Endothelial cell of umbilical vein (primary cell): ENCODE measurements at regions not wholly inside any gene's neighbourhood (a gene's known extent, or its start where the extent isn't known, plus 50 kb on each side); places are given as distances from the start of the nearest gene placed in this dataset.

Experiments used
- BruUV-seq: library from RNA; stranded (reverse); fragments of 400-500 nt; replicated peaks from 2 replicates; lab custom pipeline; 2021; lab: Mats Ljungman, UMichigan
- CTCF ChIA-PET: fragments of 300-600, 350-600 bp; sonication (Branson Sonifier 250); formaldehyde crosslinking; loops from one replicate; lab custom pipeline; 2021; ENCODE audit warnings: antibody characterized with exemption, inconsistent platforms; lab: Charles Lee
- POLR2A ChIA-PET: fragments of 300-600, 350-600 bp; sonication (Branson Sonifier 250); formaldehyde crosslinking; loops from one replicate; lab custom pipeline; 2021; ENCODE audit warnings: antibody characterized with exemption, inconsistent platforms; lab: Charles Lee
- DNase-seq: peaks from one replicate; pipeline ENCODE4 v3.0.0-alpha.2; 2011; ENCODE audit warnings: low read depth, low spot score
- FAIRE-seq: peaks from 2 replicates; lab custom pipeline; 2011; peaks lifted over from hg19 to GRCh38; lab: Jason Lieb, UNC
- H2AFZ ChIP-seq: 2 replicates; pipeline ENCODE4 v1.6.0; 2012; ENCODE audit warnings: low read depth, low read length, control low read depth, inconsistent platforms
- H3K27ac ChIP-seq: 2 replicates; pipeline ENCODE4 v1.5.1; 2011; ENCODE audit warnings: low read depth, mild to moderate bottlenecking, control low read depth, low read length, moderate library complexity; ENCODE audit not compliant: insufficient read depth
- H3K27me3 ChIP-seq, 2 experiments: 2 replicates each; pipeline versions ENCODE4 v1.6.0 to v1.6.1; 2011; ENCODE audit warnings: low read length in 2 of 2, mixed read lengths in 1 of 2; ENCODE audit not compliant: control insufficient read depth in 2 of 2, insufficient read depth in 2 of 2
- H3K36me3 ChIP-seq, 2 experiments: 2 replicates in 1 of 2; 3 replicates in 1 of 2; pipeline ENCODE4 v1.5.1; 2011; ENCODE audit warnings: low read length in 2 of 2, mild to moderate bottlenecking in 1 of 2, moderate library complexity in 1 of 2; ENCODE audit not compliant: control insufficient read depth in 2 of 2, insufficient read depth in 2 of 2; ENCODE audit errors: extremely low read depth in 1 of 2
- H3K4me1 ChIP-seq: 3 replicates; pipeline ENCODE4 v1.5.1; 2011; ENCODE audit warnings: mild to moderate bottlenecking, low read length; ENCODE audit not compliant: control insufficient read depth, insufficient read depth; ENCODE audit errors: extremely low read depth
- H3K4me2 ChIP-seq: 2 replicates; pipeline ENCODE4 v1.6.1; 2011; ENCODE audit warnings: low read length, control low read depth, mixed read lengths; ENCODE audit not compliant: insufficient read depth
- H3K4me3 ChIP-seq, 3 experiments: fragments of 200-600 bp in 1 of 3; sonication (generic), shearing (Covaris generic) in 1 of 3; replicated peaks in 1 of 3; 2 replicates each; pipeline ENCODE4 v1.5.1; 2011 to 2016; ENCODE audit warnings: control low read depth in 3 of 3, low read length in 3 of 3, mild to moderate bottlenecking in 2 of 3, inconsistent platforms in 1 of 3, low read depth in 1 of 3, moderate library complexity in 1 of 3; ENCODE audit not compliant: insufficient read depth in 1 of 3
- H3K79me2 ChIP-seq: 2 replicates; pipeline ENCODE4 v1.6.0; 2012; ENCODE audit warnings: low read length, inconsistent platforms; ENCODE audit not compliant: control insufficient read depth, insufficient read depth
- H3K9ac ChIP-seq: replicated peaks from 2 replicates; pipeline ENCODE3; 2011; ENCODE audit warnings: low read length, control low read depth; ENCODE audit not compliant: insufficient read depth; ENCODE audit errors: extremely low read depth
- H3K9me1 ChIP-seq: replicated peaks from 3 replicates; pipeline ENCODE4 v1.6.0; 2011; ENCODE audit warnings: mild to moderate bottlenecking, low read length; ENCODE audit not compliant: control insufficient read depth, insufficient read depth; ENCODE audit errors: extremely low read depth
- H3K9me3 ChIP-seq: replicated peaks from 2 replicates; pipeline ENCODE4 v1.5.1; 2012; ENCODE audit warnings: low read length, inconsistent platforms; ENCODE audit not compliant: control insufficient read depth, insufficient read depth
- H4K20me1 ChIP-seq: replicated peaks from 2 replicates; pipeline ENCODE3; 2011; ENCODE audit warnings: mild to moderate bottlenecking, low read length; ENCODE audit not compliant: control insufficient read depth, insufficient read depth; ENCODE audit errors: extremely low read depth
- CTCF ChIP-seq, 2 donors: IDR thresholded peaks; 1 replicate in 1 of 2; 2 replicates in 1 of 2; pipeline ENCODE4 v1.5.1; 2011; ENCODE audit warnings: low read length in 2 of 2, mild to moderate bottlenecking in 2 of 2, moderate library complexity in 2 of 2, control low read depth in 1 of 2, inconsistent platforms in 1 of 2, low read depth in 1 of 2; ENCODE audit not compliant: insufficient read depth in 1 of 2; ENCODE audit errors: extremely low read depth in 1 of 2
- EZH2 ChIP-seq: IDR thresholded peaks from 2 replicates; pipeline ENCODE4 v1.6.1; 2012; ENCODE audit warnings: borderline replicate concordance, low read depth, mild to moderate bottlenecking, moderate library complexity, low read length, inconsistent platforms; ENCODE audit not compliant: severe bottlenecking
- FOS ChIP-seq: IDR thresholded peaks from 2 replicates; pipeline ENCODE4 v1.6.1; 2011; ENCODE audit warnings: mild to moderate bottlenecking, low read length, moderate library complexity, borderline replicate concordance; ENCODE audit not compliant: insufficient read depth
- GATA2 ChIP-seq: IDR thresholded peaks from 2 replicates; pipeline ENCODE4 v1.7.0; 2011; ENCODE audit warnings: low read depth, mild to moderate bottlenecking, moderate library complexity, mixed read lengths, low read length; ENCODE audit not compliant: insufficient read length, insufficient read depth
- JUN ChIP-seq: IDR thresholded peaks from 2 replicates; pipeline ENCODE4 v1.6.1; 2011; ENCODE audit warnings: borderline replicate concordance, low read depth; ENCODE audit not compliant: insufficient read length, insufficient read depth
- MAX ChIP-seq: IDR thresholded peaks from 2 replicates; pipeline ENCODE4 v1.6.1; 2011; ENCODE audit not compliant: insufficient read depth, insufficient read length
- MYC ChIP-seq: IDR thresholded peaks from one replicate; pipeline ENCODE4 v1.6.1; 2011; ENCODE audit warnings: mild to moderate bottlenecking, low read depth, low read length
- POLR2A ChIP-seq: IDR thresholded peaks from 2 replicates; pipeline ENCODE4 v1.6.1; 2012; ENCODE audit warnings: low read depth, mild to moderate bottlenecking, control low read depth, low read length
- POLR2AphosphoS5 ChIP-seq: IDR thresholded peaks from 2 replicates; pipeline ENCODE4 v1.6.1; 2012; ENCODE audit warnings: low read depth, mild to moderate bottlenecking, control low read depth, low read length, moderate library complexity; ENCODE audit not compliant: insufficient read depth
- dilution Hi-C: fragments of 300-500 bp; cut with MboI; formaldehyde crosslinking; loops from one replicate; pipeline ENCODE4 v1.15.0; 2019; ENCODE audit warnings: low sequenced_read_pairs; ENCODE audit not compliant: extremely low pct_ligation_motif_present
- intact Hi-C: fragments of 100-400 bp; cut with micrococcal nuclease; formaldehyde crosslinking; loops from one replicate; pipeline ENCODE4 v1.10.0; 2022

GRCh38 chr4:115918149-115918548 lies 804.7 kb upstream of the NDST4 start:
- ChIA-PET POLR2A (no interaction called here), CTCF (no interaction called here)
- no peaks in the 10 kb centered on the region for H3K9me1 ChIP-seq
- no peaks in the 10 kb centered on the region for H3K4me1 ChIP-seq
- H3K4me3 ChIP-seq = no peak overlapping the region
- intact Hi-C loops = no loop called here
- no TSS peak for BruUV-seq
- FAIRE-seq (no peak), DNase-seq (no peak)
- dilution Hi-C loops = no loop called here
- H3K36me3 ChIP-seq = no peaks in the 10 kb centered on the region
- no peak overlapping the region for H2AFZ ChIP-seq
- no peaks in the 10 kb centered on the region for H3K27me3 ChIP-seq
- H3K4me2 ChIP-seq = no peak overlapping the region
- no peak overlapping the region for H3K27ac ChIP-seq
- peaks cover 7% of the 10 kb centered on the region for H3K9me3 ChIP-seq
- H4K20me1 ChIP-seq = no peaks in the 10 kb centered on the region
- no peak for TF ChIP-seq JUN
- no peak for TF ChIP-seq GATA2
- TF ChIP-seq MAX = no peak
- no peak for TF ChIP-seq POLR2AphosphoS5
- no peak for TF ChIP-seq FOS
- no peak for TF ChIP-seq POLR2A
- TF ChIP-seq CTCF (IDR thresholded peaks at IDR 0.05; ENCODE audit: extremely low read depth in 1 of 2, insufficient read depth in 1 of 2, low read depth in 1 of 2, low read length in 2 of 2) = no peak
- TF ChIP-seq MYC = no peak
- no peak for TF ChIP-seq EZH2
- H3K79me2 ChIP-seq = no peaks in the 10 kb centered on the region
- no peak overlapping the region for H3K9ac ChIP-seq
